ENCODE measurements at regions not wholly inside any gene's neighbourhood (a gene's known extent, or its start where the extent isn't known, plus 50 kb on each side); places are given as distances from the start of the nearest gene placed in this dataset.

- WGBS, 2 donors (ENCODE audit: extremely low coverage in 2 of 2, insufficient read length in 2 of 2, insufficient replicate concordance in 1 of 2): no CpG with 5 or more reads among the region's 2 CpGs
These were observed 571.5 kb upstream of the TENM3 start for GRCh38 chr4:181671672-181672071.

GRCh38 chr4:181672751-181673150, 570.5 kb upstream of the TENM3 start:
- H3K9ac ChIP-seq (ENCODE audit: low read depth, low read length, poor library complexity): no peak overlapping the region
- no CpG with 5 or more reads among the region's 2 CpGs for WGBS, 2 donors (ENCODE audit: extremely low coverage in 2 of 2, insufficient read length in 2 of 2, insufficient replicate concordance in 1 of 2)

More at GRCh38 chr4:181671672-181672071, 571.5 kb upstream of the TENM3 start:
- Histone ChIP-seq H2AFZ (ENCODE audit: low read length) (no peak overlapping the region), H3K79me1 (ENCODE audit: low read depth, low read length) (no peaks in the 10 kb centered on the region), H2BK15ac (ENCODE audit: low read length) (no peak overlapping the region), H3K27ac (replicated peaks; ENCODE audit: low read length) (no peak overlapping the region), H2BK12ac (ENCODE audit: low read length) (no peak overlapping the region), H4K91ac (ENCODE audit: low read depth, low read length, poor library complexity) (no peak overlapping the region), H3K14ac (ENCODE audit: low read length) (no peak overlapping the region), H3K18ac (ENCODE audit: low read length) (no peak overlapping the region), H3K4me2 (ENCODE audit: insufficient read depth, low read length, poor library complexity, severe bottlenecking) (no peak overlapping the region), H3K23ac (ENCODE audit: low read depth, low read length, poor library complexity) (no peak overlapping the region), H2BK5ac (ENCODE audit: low read length) (no peak overlapping the region), H3K4me3 (ENCODE audit: low read length in 2 of 2) (no peak overlapping the region), H3K9ac (ENCODE audit: low read depth, low read length, poor library complexity) (no peak overlapping the region), H3K4ac (ENCODE audit: low read length) (no peak overlapping the region), H4K8ac (ENCODE audit: low read depth, low read length) (no peak overlapping the region), H3K36me3 (replicated peaks in 1 of 2; ENCODE audit: control insufficient read depth in 2 of 2, insufficient read depth in 2 of 2, low read length in 2 of 2) (no peaks in the 10 kb centered on the region), H2AK5ac (ENCODE audit: low read depth, low read length) (no peak overlapping the region), H3K27me3 (ENCODE audit: control insufficient read depth in 3 of 3, insufficient read depth in 3 of 3, low read depth in 1 of 3, low read length in 3 of 3) (no peaks in the 10 kb centered on the region), H2BK120ac (ENCODE audit: low read depth, low read length) (no peak overlapping the region), H3K4me1 (ENCODE audit: control insufficient read depth in 2 of 2, insufficient read depth in 1 of 2, low read depth in 1 of 2, low read length in 2 of 2) (no peaks in the 10 kb centered on the region), H3K9me3 (replicated peaks in 1 of 2; ENCODE audit: control insufficient read depth in 2 of 2, insufficient read depth in 1 of 2, low read depth in 1 of 2, low read length in 2 of 2) (peaks cover 0 to 3% of the 10 kb centered on the region in 2 donors)
- no peak for DNase-seq (ENCODE audit: low spot score)

GRCh38 chr4:181674315-181674875, 568.8 kb upstream of the TENM3 start:
- H3K4me3 ChIP-seq (ENCODE audit: low read length in 2 of 2): no peak overlapping the region
- no peaks in the 10 kb centered on the region for H3K27me3 ChIP-seq (ENCODE audit: control insufficient read depth in 3 of 3, insufficient read depth in 3 of 3, low read depth in 1 of 3, low read length in 3 of 3)
- H3K14ac ChIP-seq (ENCODE audit: low read length): no peak overlapping the region
- H3K23ac ChIP-seq (ENCODE audit: low read depth, low read length, poor library complexity): no peak overlapping the region
- no peak overlapping the region for H2AFZ ChIP-seq (ENCODE audit: low read length)
- WGBS, 2 donors (ENCODE audit: extremely low coverage in 2 of 2, insufficient read length in 2 of 2, insufficient replicate concordance in 1 of 2): no CpG with 5 or more reads among the region's 1 CpG
- H3K4me2 ChIP-seq (ENCODE audit: insufficient read depth, low read length, poor library complexity, severe bottlenecking): no peak overlapping the region
- H4K8ac ChIP-seq (ENCODE audit: low read depth, low read length): no peak overlapping the region
- no peak for DNase-seq (ENCODE audit: low spot score)
- H4K91ac ChIP-seq (ENCODE audit: low read depth, low read length, poor library complexity): no peak overlapping the region
- no peaks in the 10 kb centered on the region for H3K36me3 ChIP-seq (replicated peaks in 1 of 2; ENCODE audit: control insufficient read depth in 2 of 2, insufficient read depth in 2 of 2, low read length in 2 of 2)
- no peak overlapping the region for H2BK12ac ChIP-seq (ENCODE audit: low read length)
- H2BK120ac ChIP-seq (ENCODE audit: low read depth, low read length): no peak overlapping the region
- H3K4ac ChIP-seq (ENCODE audit: low read length): no peak overlapping the region
- H3K9me3 ChIP-seq (replicated peaks in 1 of 2; ENCODE audit: control insufficient read depth in 2 of 2, insufficient read depth in 1 of 2, low read depth in 1 of 2, low read length in 2 of 2): no peaks in the 10 kb centered on the region
- H3K18ac ChIP-seq (ENCODE audit: low read length): no peak overlapping the region
- H2BK5ac ChIP-seq (ENCODE audit: low read length): no peak overlapping the region
- H2AK5ac ChIP-seq (ENCODE audit: low read depth, low read length): no peak overlapping the region
- no peak overlapping the region for H3K27ac ChIP-seq (replicated peaks; ENCODE audit: low read length)
- no peak overlapping the region for H2BK15ac ChIP-seq (ENCODE audit: low read length)
- H3K79me1 ChIP-seq (ENCODE audit: low read depth, low read length): no peaks in the 10 kb centered on the region
- H3K9ac ChIP-seq (ENCODE audit: low read depth, low read length, poor library complexity): no peak overlapping the region
- H3K4me1 ChIP-seq (ENCODE audit: control insufficient read depth in 2 of 2, insufficient read depth in 1 of 2, low read depth in 1 of 2, low read length in 2 of 2): no peaks in the 10 kb centered on the region

More at GRCh38 chr4:181672751-181673150, 570.5 kb upstream of the TENM3 start:
- no peak for DNase-seq (ENCODE audit: low spot score)
- no peak overlapping the region for H4K8ac ChIP-seq (ENCODE audit: low read depth, low read length)
- no peak overlapping the region for H2BK15ac ChIP-seq (ENCODE audit: low read length)
- no peak overlapping the region for H2BK120ac ChIP-seq (ENCODE audit: low read depth, low read length)
- H3K27me3 ChIP-seq (ENCODE audit: control insufficient read depth in 3 of 3, insufficient read depth in 3 of 3, low read depth in 1 of 3, low read length in 3 of 3): no peaks in the 10 kb centered on the region
- H3K23ac ChIP-seq (ENCODE audit: low read depth, low read length, poor library complexity): no peak overlapping the region
- H3K4me3 ChIP-seq (ENCODE audit: low read length in 2 of 2): no peak overlapping the region
- no peak overlapping the region for H3K4ac ChIP-seq (ENCODE audit: low read length)
- peaks cover 0 to 3% of the 10 kb centered on the region in 2 donors for H3K9me3 ChIP-seq (replicated peaks in 1 of 2; ENCODE audit: control insufficient read depth in 2 of 2, insufficient read depth in 1 of 2, low read depth in 1 of 2, low read length in 2 of 2)
- H2BK12ac ChIP-seq (ENCODE audit: low read length): no peak overlapping the region
- H2AFZ ChIP-seq (ENCODE audit: low read length): no peak overlapping the region
- H3K27ac ChIP-seq (replicated peaks; ENCODE audit: low read length): no peak overlapping the region
- no peak overlapping the region for H3K14ac ChIP-seq (ENCODE audit: low read length)
- H3K18ac ChIP-seq (ENCODE audit: low read length): no peak overlapping the region
- no peak overlapping the region for H2AK5ac ChIP-seq (ENCODE audit: low read depth, low read length)
- no peak overlapping the region for H3K4me2 ChIP-seq (ENCODE audit: insufficient read depth, low read length, poor library complexity, severe bottlenecking)
- H3K79me1 ChIP-seq (ENCODE audit: low read depth, low read length): no peaks in the 10 kb centered on the region
- no peak overlapping the region for H4K91ac ChIP-seq (ENCODE audit: low read depth, low read length, poor library complexity)
- no peaks in the 10 kb centered on the region for H3K4me1 ChIP-seq (ENCODE audit: control insufficient read depth in 2 of 2, insufficient read depth in 1 of 2, low read depth in 1 of 2, low read length in 2 of 2)
- no peaks in the 10 kb centered on the region for H3K36me3 ChIP-seq (replicated peaks in 1 of 2; ENCODE audit: control insufficient read depth in 2 of 2, insufficient read depth in 2 of 2, low read length in 2 of 2)
- no peak overlapping the region for H2BK5ac ChIP-seq (ENCODE audit: low read length)

- Histone ChIP-seq H2AFZ (ENCODE audit: low read length) (no peak overlapping the region), H3K4me3 (ENCODE audit: low read length in 2 of 2) (no peak overlapping the region), H3K27ac (replicated peaks; ENCODE audit: low read length) (no peak overlapping the region), H3K4me1 (ENCODE audit: control insufficient read depth in 2 of 2, insufficient read depth in 1 of 2, low read depth in 1 of 2, low read length in 2 of 2) (no peaks in the 10 kb centered on the region), H2BK15ac (ENCODE audit: low read length) (no peak overlapping the region), H3K4me2 (ENCODE audit: insufficient read depth, low read length, poor library complexity, severe bottlenecking) (no peak overlapping the region), H3K79me1 (ENCODE audit: low read depth, low read length) (no peaks in the 10 kb centered on the region), H2BK5ac (ENCODE audit: low read length) (no peak overlapping the region), H3K27me3 (ENCODE audit: control insufficient read depth in 3 of 3, insufficient read depth in 3 of 3, low read depth in 1 of 3, low read length in 3 of 3) (no peaks in the 10 kb centered on the region), H3K9ac (ENCODE audit: low read depth, low read length, poor library complexity) (no peak overlapping the region), H2BK120ac (ENCODE audit: low read depth, low read length) (no peak overlapping the region), H4K91ac (ENCODE audit: low read depth, low read length, poor library complexity) (no peak overlapping the region), H2BK12ac (ENCODE audit: low read length) (no peak overlapping the region), H3K4ac (ENCODE audit: low read length) (no peak overlapping the region), H3K14ac (ENCODE audit: low read length) (no peak overlapping the region), H3K36me3 (replicated peaks in 1 of 2; ENCODE audit: control insufficient read depth in 2 of 2, insufficient read depth in 2 of 2, low read length in 2 of 2) (no peaks in the 10 kb centered on the region), H2AK5ac (ENCODE audit: low read depth, low read length) (no peak overlapping the region), H3K23ac (ENCODE audit: low read depth, low read length, poor library complexity) (no peak overlapping the region), H3K18ac (ENCODE audit: low read length) (no peak overlapping the region), H3K9me3 (replicated peaks in 1 of 2; ENCODE audit: control insufficient read depth in 2 of 2, insufficient read depth in 1 of 2, low read depth in 1 of 2, low read length in 2 of 2) (no peaks in the 10 kb centered on the region), H4K8ac (ENCODE audit: low read depth, low read length) (no peak overlapping the region)
- WGBS, 2 donors (ENCODE audit: extremely low coverage in 2 of 2, insufficient read length in 2 of 2, insufficient replicate concordance in 1 of 2): no CpG with 5 or more reads among the region's 2 CpGs
- no peak for DNase-seq (ENCODE audit: low spot score)
These were observed 566.7 kb upstream of the TENM3 start for GRCh38 chr4:181676546-181676945.

All from neuronal stem cell (in vitro differentiated cells).